Nephron progenitor cell (in vitro differentiated cells): ENCODE measurements at regions not wholly inside any gene's neighbourhood (a gene's known extent, or its start where the extent isn't known, plus 50 kb on each side); places are given as distances from the start of the nearest gene placed in this dataset.

Source experiments
- DNase-seq: peaks from one replicate; pipeline ENCODE4 v3.0.0; 2021
- H3K27ac Mint-ChIP-seq: 2 replicates; pipeline ENCODE4 v1.8.0; 2021; ENCODE audit warnings: mild to moderate bottlenecking, moderate library complexity, mixed read lengths
- H3K27me3 Mint-ChIP-seq: 2 replicates; pipeline ENCODE4 v1.8.0; 2021; ENCODE audit warnings: mild to moderate bottlenecking, low read depth, mixed read lengths; ENCODE audit not compliant: poor library complexity
- H3K36me3 Mint-ChIP-seq: 2 replicates; pipeline ENCODE4 v1.8.0; 2021; ENCODE audit warnings: low read depth, mixed read lengths
- H3K4me1 Mint-ChIP-seq: 2 replicates; pipeline ENCODE4 v1.8.0; 2021; ENCODE audit warnings: mixed read lengths
- H3K4me3 Mint-ChIP-seq: 2 replicates; pipeline ENCODE4 v1.8.0; 2021; ENCODE audit warnings: mild to moderate bottlenecking, moderate library complexity, mixed read lengths
- H3K9me3 Mint-ChIP-seq: 2 replicates; pipeline ENCODE4 v1.8.0; 2021; ENCODE audit warnings: mild to moderate bottlenecking, moderate library complexity, mixed read lengths
- TF ChIP-seq, protein P1 (sequence below): fragments of 200-600 bp; sonication (generic); IDR thresholded peaks from 2 replicates; pipeline ENCODE4 v1.5.0; 2021; ENCODE audit warnings: antibody characterized with exemption

DNA sequence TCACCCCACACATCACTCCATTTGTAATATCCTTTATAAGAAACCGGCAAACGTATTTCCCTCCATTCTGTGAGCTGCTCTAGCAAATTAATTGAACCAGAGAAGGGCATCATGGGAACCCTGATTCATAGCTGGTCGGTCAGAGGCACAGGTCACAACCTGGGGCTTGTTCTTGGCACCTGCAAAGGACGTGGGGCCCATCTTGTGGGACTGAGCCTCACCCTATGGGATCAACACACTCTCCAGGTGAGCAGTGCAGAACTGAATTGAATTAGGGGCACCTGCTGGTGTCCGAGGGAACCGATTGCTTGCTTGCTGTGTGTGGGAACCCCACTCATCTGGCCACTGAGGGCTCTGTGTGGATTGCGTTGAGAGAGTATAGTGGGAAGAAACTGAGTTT is 145.3 kb downstream of the CTTN start:
- DNase-seq = no peak
- TF ChIP-seq, protein P1, sequence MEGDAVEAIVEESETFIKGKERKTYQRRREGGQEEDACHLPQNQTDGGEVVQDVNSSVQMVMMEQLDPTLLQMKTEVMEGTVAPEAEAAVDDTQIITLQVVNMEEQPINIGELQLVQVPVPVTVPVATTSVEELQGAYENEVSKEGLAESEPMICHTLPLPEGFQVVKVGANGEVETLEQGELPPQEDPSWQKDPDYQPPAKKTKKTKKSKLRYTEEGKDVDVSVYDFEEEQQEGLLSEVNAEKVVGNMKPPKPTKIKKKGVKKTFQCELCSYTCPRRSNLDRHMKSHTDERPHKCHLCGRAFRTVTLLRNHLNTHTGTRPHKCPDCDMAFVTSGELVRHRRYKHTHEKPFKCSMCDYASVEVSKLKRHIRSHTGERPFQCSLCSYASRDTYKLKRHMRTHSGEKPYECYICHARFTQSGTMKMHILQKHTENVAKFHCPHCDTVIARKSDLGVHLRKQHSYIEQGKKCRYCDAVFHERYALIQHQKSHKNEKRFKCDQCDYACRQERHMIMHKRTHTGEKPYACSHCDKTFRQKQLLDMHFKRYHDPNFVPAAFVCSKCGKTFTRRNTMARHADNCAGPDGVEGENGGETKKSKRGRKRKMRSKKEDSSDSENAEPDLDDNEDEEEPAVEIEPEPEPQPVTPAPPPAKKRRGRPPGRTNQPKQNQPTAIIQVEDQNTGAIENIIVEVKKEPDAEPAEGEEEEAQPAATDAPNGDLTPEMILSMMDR = no peak
- Mint-ChIP-seq H3K4me1 (peaks cover 23% of the 10 kb centered on the region), H3K27me3 (peaks cover 19% of the 10 kb centered on the region), H3K9me3 (no peaks in the 10 kb centered on the region), H3K27ac (no peak overlapping the region), H3K36me3 (no peaks in the 10 kb centered on the region), H3K4me3 (no peak overlapping the region)

DNA sequence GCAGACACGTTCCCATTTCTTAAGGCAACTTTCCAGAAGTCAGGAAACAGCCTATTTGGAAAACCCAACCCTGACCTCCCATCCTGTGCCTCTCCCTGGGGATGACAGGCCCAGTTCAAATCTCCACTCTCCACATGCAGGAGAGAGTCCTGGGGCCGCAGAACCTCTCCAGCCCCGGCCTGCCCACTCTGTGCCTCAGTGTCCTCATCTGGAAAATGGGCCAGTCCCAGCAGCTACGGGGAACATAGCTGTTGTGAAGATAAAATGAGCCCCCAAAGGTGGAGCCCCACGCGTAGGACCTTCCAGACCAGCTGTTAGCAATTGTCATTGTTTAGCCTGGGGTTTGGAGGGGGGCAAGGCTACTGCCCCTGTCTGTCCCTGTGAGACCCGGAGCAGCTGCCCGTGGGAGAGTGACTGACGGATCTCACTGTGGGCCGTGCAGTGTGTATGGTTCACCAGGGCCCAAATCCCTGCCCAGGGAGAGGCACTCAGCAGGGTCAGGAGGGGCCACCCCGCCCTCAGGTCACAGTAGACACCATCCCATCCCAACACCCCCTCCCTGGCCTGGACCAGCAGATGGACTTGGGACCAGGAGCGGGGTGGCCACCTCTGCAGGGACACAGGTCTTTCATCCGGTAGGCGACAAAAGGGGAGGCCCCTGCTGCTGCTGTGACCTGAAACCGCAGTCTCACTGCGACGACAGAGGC is 145.9 kb downstream of the CTTN start:
- no peaks in the 10 kb centered on the region for H3K36me3 Mint-ChIP-seq
- TF ChIP-seq, protein P1 = no peak
- no peak overlapping the region for H3K4me3 Mint-ChIP-seq
- no peaks in the 10 kb centered on the region for H3K9me3 Mint-ChIP-seq
- peaks cover 17% of the 10 kb centered on the region for H3K4me1 Mint-ChIP-seq
- H3K27ac Mint-ChIP-seq = no peak overlapping the region
- peaks cover 19% of the 10 kb centered on the region for H3K27me3 Mint-ChIP-seq
- no peak for DNase-seq

DNA sequence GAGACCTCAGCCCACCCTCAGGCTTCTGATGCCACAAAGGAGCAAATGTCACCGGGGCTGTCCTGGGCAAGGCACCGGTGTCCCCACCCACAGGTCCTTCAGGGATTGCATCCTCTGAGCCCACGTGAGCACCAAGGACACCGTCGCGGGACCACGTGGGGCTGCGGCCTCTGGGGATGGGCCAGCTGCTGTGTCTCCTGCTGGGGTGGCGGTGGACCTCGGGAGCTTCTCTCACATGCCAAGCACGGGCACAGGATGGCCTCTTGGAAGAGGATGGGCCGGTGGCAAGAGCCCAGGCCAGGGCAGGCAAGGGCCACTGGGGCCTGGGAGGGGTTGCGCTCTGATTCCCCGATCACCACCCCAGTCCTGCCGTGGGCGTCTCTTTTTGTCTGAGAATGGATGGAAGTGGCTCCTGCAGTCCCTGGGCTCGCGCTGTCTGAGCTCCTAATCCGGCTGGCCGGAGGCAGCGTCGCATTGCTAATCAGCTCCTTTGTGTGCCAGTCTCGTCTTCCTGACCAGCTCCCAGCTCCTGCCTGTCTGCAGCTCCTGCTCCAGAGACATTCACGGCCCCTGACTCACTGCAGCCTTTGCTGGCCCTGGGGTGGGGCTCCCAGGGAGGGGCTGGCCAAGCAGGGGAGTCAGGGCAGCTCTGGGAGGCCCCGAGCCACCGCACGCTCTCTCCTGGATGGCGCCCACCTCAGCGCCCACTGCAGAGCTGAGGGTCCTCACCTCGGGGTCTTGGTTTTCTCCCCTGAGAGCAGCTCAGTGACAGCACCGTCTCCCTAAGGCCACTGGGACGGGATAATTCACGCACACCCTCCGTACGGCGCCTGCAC is 146.7 kb downstream of the CTTN start:
- H3K4me3 Mint-ChIP-seq = no peak overlapping the region
- H3K27ac Mint-ChIP-seq = no peak overlapping the region
- DNase-seq = no peak

DNA sequence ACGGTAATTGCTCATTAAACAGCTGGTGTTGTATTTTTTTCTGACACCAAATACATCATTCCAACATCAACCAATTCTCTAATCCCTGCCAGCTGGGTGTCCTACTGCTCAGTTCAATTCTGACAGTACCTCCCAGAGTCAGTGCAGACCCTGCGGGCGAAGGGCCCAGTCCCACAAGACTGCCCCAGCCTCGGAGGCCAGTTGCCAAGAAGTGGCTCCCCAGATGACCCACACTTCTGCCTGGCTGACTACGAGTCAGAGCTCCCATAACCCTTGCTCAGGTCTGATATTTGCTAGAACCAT is 147.2 kb downstream of the CTTN start:
- TF ChIP-seq, protein P1 = no peak
- peaks cover 11% of the 10 kb centered on the region for H3K4me1 Mint-ChIP-seq
- no peak for DNase-seq
- no peak overlapping the region for H3K27ac Mint-ChIP-seq
- no peaks in the 10 kb centered on the region for H3K9me3 Mint-ChIP-seq
- H3K36me3 Mint-ChIP-seq = no peaks in the 10 kb centered on the region
- peaks cover 16% of the 10 kb centered on the region for H3K27me3 Mint-ChIP-seq
- H3K4me3 Mint-ChIP-seq = no peak overlapping the region

More for the DNA sequence above, 146.7 kb downstream of the CTTN start:
- Mint-ChIP-seq H3K4me1 (peaks cover 11% of the 10 kb centered on the region), H3K9me3 (no peaks in the 10 kb centered on the region), H3K36me3 (no peaks in the 10 kb centered on the region), H3K27me3 (peaks cover 16% of the 10 kb centered on the region)
- TF ChIP-seq, protein P1 = no peak

DNA sequence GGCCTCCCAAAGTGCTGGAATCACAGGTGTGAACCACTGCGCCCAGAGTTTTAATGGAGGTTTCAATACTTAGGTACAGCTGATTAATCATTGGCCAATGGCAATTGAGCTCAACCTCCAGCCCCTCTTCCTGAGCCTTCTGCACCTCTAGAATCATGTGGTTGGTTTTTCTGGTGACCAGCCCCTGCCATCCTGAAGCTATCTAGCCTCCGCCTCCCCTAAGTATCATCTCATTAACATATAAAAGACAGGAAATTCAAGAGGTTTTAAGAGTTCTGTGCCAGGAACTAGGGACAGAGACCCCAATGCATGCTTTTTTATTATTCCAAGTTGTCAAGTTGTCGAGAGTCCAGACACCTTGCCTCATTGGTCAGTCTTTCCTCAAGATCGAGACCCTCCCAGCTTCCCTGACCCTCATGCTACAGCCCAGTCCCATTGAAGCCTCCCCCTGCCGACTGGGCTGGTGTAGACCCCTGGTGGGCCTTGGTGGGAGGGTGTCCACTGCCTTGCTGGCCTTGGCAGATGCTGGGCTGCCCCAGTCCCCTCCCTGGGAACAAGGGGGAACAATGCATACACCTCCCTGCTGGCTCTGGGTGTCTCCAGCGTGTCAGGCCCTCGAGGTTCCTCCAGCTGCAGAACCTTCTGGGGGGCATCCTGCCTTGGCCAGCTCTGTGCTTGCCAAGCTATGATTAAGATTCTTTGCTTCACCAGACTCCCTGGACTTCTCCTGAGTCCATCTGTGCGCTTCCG is 148.0 kb downstream of the CTTN start:
- Mint-ChIP-seq H3K9me3 (no peaks in the 10 kb centered on the region), H3K27me3 (peaks cover 11% of the 10 kb centered on the region), H3K36me3 (no peaks in the 10 kb centered on the region), H3K4me1 (peaks cover 9% of the 10 kb centered on the region), H3K4me3 (no peak overlapping the region), H3K27ac (peak overlapping the region; percentile 61)
- TF ChIP-seq, protein P1 = no peak
- DNase-seq = no peak
